ENCODE measurements at regions not wholly inside any gene's neighbourhood (a gene's known extent, or its start where the extent isn't known, plus 50 kb on each side); places are given as distances from the start of the nearest gene placed in this dataset.

DNA sequence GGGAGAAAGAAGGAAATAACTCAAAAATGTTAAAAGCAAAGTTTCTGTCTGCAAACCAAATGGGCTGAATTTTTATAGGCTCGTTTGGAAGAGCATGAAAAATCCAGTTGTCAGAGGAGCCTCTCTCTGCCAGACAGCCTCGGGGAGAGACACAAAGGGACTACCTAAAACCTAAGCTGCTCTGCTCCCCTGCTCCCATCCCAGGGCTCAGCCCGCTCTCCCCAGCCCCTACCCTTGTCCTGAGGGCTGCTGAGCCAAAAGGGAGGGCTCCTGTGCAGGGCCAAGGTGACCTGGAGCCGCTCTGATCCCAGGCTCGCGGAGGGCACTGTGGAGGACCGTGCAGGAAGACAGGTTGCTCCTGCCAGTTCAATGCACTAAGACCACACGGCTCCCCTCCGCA is 96.7 kb upstream of the UQCRFS1 start:
- DNase-seq (ENCODE audit: low read depth, low spot score), result no peak
- no peak overlapping the region for H3K4me3 ChIP-seq (ENCODE audit: low read depth, low read length)
- H3K27ac ChIP-seq (ENCODE audit: low read depth, low read length), result no peak overlapping the region
- ChIA-PET CTCF (no interaction called here), POLR2A (no interaction called here)
- H3K9me3 ChIP-seq (ENCODE audit: control insufficient read depth, insufficient read depth, low read length), result peaks cover 58% of the 10 kb centered on the region
- TF ChIP-seq, protein P1, sequence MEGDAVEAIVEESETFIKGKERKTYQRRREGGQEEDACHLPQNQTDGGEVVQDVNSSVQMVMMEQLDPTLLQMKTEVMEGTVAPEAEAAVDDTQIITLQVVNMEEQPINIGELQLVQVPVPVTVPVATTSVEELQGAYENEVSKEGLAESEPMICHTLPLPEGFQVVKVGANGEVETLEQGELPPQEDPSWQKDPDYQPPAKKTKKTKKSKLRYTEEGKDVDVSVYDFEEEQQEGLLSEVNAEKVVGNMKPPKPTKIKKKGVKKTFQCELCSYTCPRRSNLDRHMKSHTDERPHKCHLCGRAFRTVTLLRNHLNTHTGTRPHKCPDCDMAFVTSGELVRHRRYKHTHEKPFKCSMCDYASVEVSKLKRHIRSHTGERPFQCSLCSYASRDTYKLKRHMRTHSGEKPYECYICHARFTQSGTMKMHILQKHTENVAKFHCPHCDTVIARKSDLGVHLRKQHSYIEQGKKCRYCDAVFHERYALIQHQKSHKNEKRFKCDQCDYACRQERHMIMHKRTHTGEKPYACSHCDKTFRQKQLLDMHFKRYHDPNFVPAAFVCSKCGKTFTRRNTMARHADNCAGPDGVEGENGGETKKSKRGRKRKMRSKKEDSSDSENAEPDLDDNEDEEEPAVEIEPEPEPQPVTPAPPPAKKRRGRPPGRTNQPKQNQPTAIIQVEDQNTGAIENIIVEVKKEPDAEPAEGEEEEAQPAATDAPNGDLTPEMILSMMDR (IDR thresholded peaks at IDR 0.05; ENCODE audit: low read depth, low read length), result no peak
- no peaks in the 10 kb centered on the region for H3K27me3 ChIP-seq (ENCODE audit: control insufficient read depth, insufficient read depth, low read length)

DNA sequence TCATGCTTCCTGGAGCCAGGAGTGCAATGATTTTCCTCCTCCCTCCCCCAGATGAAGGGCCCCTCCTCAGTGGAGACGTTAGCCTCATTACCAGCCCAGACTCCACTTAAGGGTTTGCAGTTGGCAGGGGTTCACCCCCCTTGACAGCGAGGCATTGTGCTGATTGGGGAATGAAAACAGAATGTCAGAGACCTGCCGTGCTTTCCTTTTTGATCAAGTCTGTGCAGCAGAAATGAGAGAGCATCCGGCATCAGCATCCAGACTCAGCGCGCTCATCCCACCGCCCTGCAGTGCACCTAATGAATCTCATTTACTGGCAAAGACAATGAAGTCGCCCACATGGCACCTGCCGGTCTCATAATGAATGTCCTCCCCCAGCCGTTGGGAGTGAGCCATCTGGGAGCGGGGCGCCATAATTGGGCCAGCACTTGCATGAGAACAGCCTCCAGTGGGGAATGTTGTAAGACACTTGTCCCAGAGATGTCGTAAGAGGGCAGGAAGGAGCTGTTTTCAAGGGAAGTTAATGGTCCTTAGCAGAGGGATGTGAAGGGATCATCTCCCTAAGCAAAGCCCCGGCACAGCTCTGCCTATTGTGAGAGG is 98.3 kb upstream of the UQCRFS1 start:
- Histone ChIP-seq H3K9me3 (ENCODE audit: control insufficient read depth, insufficient read depth, low read length) (peaks cover 69% of the 10 kb centered on the region), H3K27ac (ENCODE audit: low read depth, low read length) (no peak overlapping the region), H3K4me3 (ENCODE audit: low read depth, low read length) (no peak overlapping the region), H3K27me3 (ENCODE audit: control insufficient read depth, insufficient read depth, low read length) (no peaks in the 10 kb centered on the region)
- CTCF ChIA-PET, result no interaction called here
- no peak for DNase-seq (ENCODE audit: low read depth, low spot score)
- POLR2A ChIA-PET, result no interaction called here
- TF ChIP-seq, protein P1 (IDR thresholded peaks at IDR 0.05; ENCODE audit: low read depth, low read length), result no peak

DNA sequence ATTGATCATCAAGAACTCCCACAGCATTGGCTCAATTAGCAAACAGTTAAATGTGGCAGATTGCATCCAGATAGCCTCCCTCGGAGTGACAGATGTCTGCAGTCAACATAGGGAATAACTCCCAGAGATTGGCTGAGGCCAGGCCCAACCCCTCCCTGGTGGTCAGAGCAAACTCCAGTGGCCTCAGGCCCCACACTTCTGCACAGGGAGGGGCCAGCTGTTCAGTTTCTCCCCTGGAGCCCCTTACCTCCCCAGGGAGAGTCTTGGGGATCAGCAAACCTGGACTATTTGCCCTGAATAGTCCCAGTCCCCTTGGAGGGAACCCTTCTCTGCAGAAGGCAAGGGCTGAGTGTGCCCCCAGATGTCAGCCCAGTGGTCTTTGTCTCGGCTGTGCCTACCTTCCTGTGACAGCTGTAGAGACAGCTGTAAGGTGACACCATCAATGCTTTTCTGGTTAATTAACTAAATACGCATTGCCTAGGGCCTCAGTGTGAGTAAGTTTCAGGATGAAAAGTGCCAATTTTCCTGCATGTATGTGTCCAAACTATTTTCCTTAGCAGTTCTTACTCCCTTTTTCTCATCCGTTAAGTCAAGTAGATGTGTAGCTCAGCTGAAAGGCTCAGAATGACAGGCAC is 102.7 kb upstream of the UQCRFS1 start:
- CTCF ChIA-PET, result no interaction called here
- POLR2A ChIA-PET, result no interaction called here
- Histone ChIP-seq H3K27me3 (ENCODE audit: control insufficient read depth, insufficient read depth, low read length) (no peaks in the 10 kb centered on the region), H3K27ac (ENCODE audit: low read depth, low read length) (no peak overlapping the region), H3K9me3 (ENCODE audit: control insufficient read depth, insufficient read depth, low read length) (peaks cover 61% of the 10 kb centered on the region), H3K4me3 (ENCODE audit: low read depth, low read length) (no peak overlapping the region)
- TF ChIP-seq, protein P1 (IDR thresholded peaks at IDR 0.05; ENCODE audit: low read depth, low read length), result no peak
- DNase-seq (ENCODE audit: low read depth, low spot score), result no peak

DNA sequence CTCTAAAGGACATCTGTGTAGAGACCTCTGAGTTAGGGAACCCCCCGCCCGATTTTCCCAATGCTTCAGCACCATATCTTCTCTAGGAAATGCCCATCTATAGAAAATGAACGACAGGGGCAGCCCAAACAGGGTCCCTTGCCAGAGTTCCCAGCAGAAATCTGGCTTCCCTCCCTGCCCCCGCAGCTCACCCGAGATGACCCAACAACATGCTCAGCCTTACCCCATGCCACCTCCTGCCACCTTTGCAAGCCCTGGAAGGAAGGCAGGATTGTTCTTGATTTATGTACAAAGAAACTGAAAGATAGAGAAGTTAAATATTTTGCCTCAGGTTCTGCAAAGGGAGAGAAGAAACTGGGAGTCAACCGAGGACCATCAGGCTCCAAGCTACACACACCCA is 105.6 kb upstream of the UQCRFS1 start:
- POLR2A ChIA-PET, result no interaction called here
- Histone ChIP-seq H3K4me3 (ENCODE audit: low read depth, low read length) (no peak overlapping the region), H3K9me3 (ENCODE audit: control insufficient read depth, insufficient read depth, low read length) (peaks cover 61% of the 10 kb centered on the region), H3K27me3 (ENCODE audit: control insufficient read depth, insufficient read depth, low read length) (no peaks in the 10 kb centered on the region), H3K27ac (ENCODE audit: low read depth, low read length) (no peak overlapping the region)
- CTCF ChIA-PET, result interaction anchor here (0.6 kb wide), 1 partner anchor 57 kb away, joined by 5 read pairs; no protein-coding TSS in a partner anchor
- TF ChIP-seq, protein P1 (IDR thresholded peaks at IDR 0.05; ENCODE audit: low read depth, low read length), result no peak
- DNase-seq (ENCODE audit: low read depth, low spot score), result no peak

DNA sequence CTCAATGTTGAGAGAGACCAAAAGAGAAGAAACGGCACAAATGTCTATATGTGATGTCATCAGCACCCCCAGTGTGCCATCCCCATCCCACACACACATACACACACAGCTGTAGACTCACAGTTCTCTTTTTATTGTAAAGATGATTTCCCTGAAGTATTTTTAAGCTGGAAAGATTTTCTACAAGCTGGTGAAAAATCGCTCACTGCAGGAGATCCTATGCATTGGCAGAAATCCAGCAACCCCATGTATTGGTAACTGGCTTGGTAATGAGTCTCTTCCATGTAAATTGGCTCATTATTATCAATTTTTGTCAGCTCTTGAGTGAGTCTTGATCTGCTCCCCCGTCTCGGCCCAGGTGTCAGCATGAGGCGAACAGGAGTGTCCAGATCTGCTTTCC is 107.1 kb upstream of the UQCRFS1 start:
- ChIA-PET CTCF (no interaction called here), POLR2A (no interaction called here)
- Histone ChIP-seq H3K27me3 (ENCODE audit: control insufficient read depth, insufficient read depth, low read length) (no peaks in the 10 kb centered on the region), H3K27ac (ENCODE audit: low read depth, low read length) (no peak overlapping the region), H3K4me3 (ENCODE audit: low read depth, low read length) (no peak overlapping the region), H3K9me3 (ENCODE audit: control insufficient read depth, insufficient read depth, low read length) (peaks cover 63% of the 10 kb centered on the region)
- TF ChIP-seq, protein P1 (IDR thresholded peaks at IDR 0.05; ENCODE audit: low read depth, low read length), result no peak
- DNase-seq (ENCODE audit: low read depth, low spot score), result no peak
